HepG2 (cell line): ENCODE measurements at regions not wholly inside any gene's neighbourhood (a gene's known extent, or its start where the extent isn't known, plus 50 kb on each side); places are given as distances from the start of the nearest gene placed in this dataset.

Source experiments
- CEBPG ChIP-seq: IDR thresholded peaks from 2 replicates; pipeline ENCODE4 v1.6.1; 2016
- FOSL2 ChIP-seq: sonication (generic); formaldehyde crosslinking; IDR thresholded peaks from 2 replicates; pipeline ENCODE4 v1.4.0; 2020; ENCODE audit warnings: missing genetic modification reagents
- FOXK2 ChIP-seq: fragments of 450-650 bp; IDR thresholded peaks from 2 replicates; pipeline ENCODE4 v1.6.1; 2016
- HBP1 ChIP-seq: IDR thresholded peaks from 2 replicates; pipeline ENCODE4 v1.6.1; 2016; ENCODE audit warnings: low read depth, control low read depth
- KMT2A ChIP-seq: sonication (generic); formaldehyde crosslinking; IDR thresholded peaks from 2 replicates; pipeline ENCODE4 v1.4.0; 2020; ENCODE audit warnings: missing genetic modification reagents
- MIXL1 ChIP-seq: IDR thresholded peaks from 2 replicates; pipeline ENCODE4 v1.6.1; 2016
- NR2F1 ChIP-seq, 2 experiments: fragments of 450-650 bp in 1 of 2; formaldehyde crosslinking in 1 of 2; IDR thresholded peaks; 2 replicates each; pipeline versions ENCODE4 v1.5.0 to v1.6.1; 2016 to 2020; ENCODE audit warnings: mild to moderate bottlenecking in 1 of 2, missing compliant biosample characterization in 1 of 2, missing genetic modification reagents in 1 of 2, moderate library complexity in 1 of 2
- PHF20 ChIP-seq: sonication (generic); formaldehyde crosslinking; IDR thresholded peaks from 2 replicates; pipeline ENCODE4 v1.5.0; 2020; ENCODE audit warnings: mild to moderate bottlenecking, missing genetic modification reagents
- RAD51 ChIP-seq: fragments of 450-650 bp; IDR thresholded peaks from 2 replicates; pipeline ENCODE4 v1.6.1; 2016; ENCODE audit warnings: borderline replicate concordance
- RELA ChIP-seq: sonication (generic); formaldehyde crosslinking; IDR thresholded peaks from 2 replicates; pipeline ENCODE4 v1.4.0; 2020; ENCODE audit warnings: missing genetic modification reagents
- SNAPC4 ChIP-seq: sonication (generic); formaldehyde crosslinking; IDR thresholded peaks from 2 replicates; pipeline ENCODE4 v1.4.0; 2020; ENCODE audit warnings: mild to moderate bottlenecking, missing genetic modification reagents
- TBX2 ChIP-seq: sonication (generic); formaldehyde crosslinking; IDR thresholded peaks from 2 replicates; pipeline ENCODE4 v1.5.0; 2020; ENCODE audit warnings: missing genetic modification reagents, mild to moderate bottlenecking, borderline replicate concordance
- ZIK1 ChIP-seq: sonication (generic); formaldehyde crosslinking; IDR thresholded peaks from 2 replicates; pipeline ENCODE4 v1.5.0; 2020; ENCODE audit warnings: mild to moderate bottlenecking, low read depth, missing genetic modification reagents, borderline replicate concordance
- ZNF598 ChIP-seq: sonication (generic); formaldehyde crosslinking; IDR thresholded peaks from 2 replicates; pipeline ENCODE4 v1.5.1; 2020; ENCODE audit warnings: mild to moderate bottlenecking, missing genetic modification reagents, borderline replicate concordance
- ZNF687 ChIP-seq: sonication (generic); formaldehyde crosslinking; IDR thresholded peaks from 2 replicates; pipeline ENCODE4 v1.5.1; 2020; ENCODE audit warnings: mild to moderate bottlenecking, missing genetic modification reagents, moderate library complexity
- TF ChIP-seq, protein P1 (sequence below): sonication (generic); formaldehyde crosslinking; conservative IDR thresholded peaks from 2 replicates; pipeline ENCODE4 v1.5.0; 2020; ENCODE audit warnings: missing genetic modification reagents
- TF ChIP-seq, protein P2 (sequence below): IDR thresholded peaks from 2 replicates; pipeline ENCODE4 v1.6.1; 2016

DNA sequence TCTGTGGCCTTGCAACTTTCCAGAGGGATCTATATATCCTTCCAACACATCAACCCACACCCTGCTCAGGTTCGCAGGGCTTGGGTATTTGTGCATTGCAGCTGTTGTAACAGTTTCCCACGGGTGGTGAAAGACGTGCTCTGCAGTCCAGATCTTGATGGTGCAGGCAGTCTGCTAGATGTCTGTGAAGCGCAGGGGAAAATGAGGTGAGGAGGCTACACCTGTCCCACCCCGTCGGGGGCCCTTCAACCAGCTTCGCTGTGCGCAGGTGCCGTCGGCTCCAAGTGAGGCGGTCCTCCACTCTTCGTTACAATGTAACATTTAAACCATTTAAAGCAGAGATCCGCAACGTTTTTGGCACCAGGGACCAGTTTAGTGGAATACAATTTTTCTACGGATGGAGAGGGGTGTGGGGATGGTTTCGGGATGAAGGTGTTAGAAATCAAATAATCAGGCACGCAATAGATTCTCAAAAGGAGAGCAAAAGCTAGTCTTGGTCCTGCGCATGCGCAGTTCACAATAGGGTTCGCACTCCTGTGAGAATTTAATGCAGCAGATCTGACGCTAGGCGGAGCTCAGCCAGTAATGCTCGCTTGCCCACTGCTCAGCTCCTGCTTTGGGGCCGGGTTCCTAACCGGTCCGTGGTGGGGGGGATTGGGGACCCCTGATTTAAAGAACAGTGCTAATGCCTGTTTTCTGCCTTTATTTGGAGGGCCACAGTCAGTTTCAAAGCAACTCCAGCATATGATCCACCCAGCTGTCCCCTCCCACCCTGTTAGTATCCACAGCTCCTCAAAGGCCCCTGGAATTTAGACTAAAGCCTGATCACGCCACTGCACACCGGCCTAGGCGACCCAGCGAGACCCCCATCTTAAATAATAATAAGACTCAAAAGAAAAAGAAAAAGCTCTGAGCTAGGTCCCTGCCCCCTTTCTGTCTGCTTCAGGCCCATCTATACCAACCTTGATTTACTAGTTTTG, 97.1 kb upstream of the SELENOP start (continued):
- TF ChIP-seq NR2F1 (CRISPR knock-in tag; IDR thresholded peaks at IDR 0.05) (no peak), RAD51 (no peak), RELA (CRISPR knock-in tag) (no peak), ZIK1 (CRISPR knock-in tag) (no peak), TBX2 (0 out of 2 replicates have a peak, but pooled peaks have one; percentile 36), KMT2A (CRISPR knock-in tag) (no peak), FOSL2 (CRISPR knock-in tag) (no peak), ZNF598 (peak; percentile 65; the same call in 1 of the 2 replicates), CEBPG (CRISPR knock-in tag) (no peak), PHF20 (no peak; the same call in 1 of the 2 replicates), ZNF687 (CRISPR knock-in tag) (peak; percentile 68), MIXL1 (no peak), SNAPC4 (CRISPR knock-in tag) (no peak), FOXK2 (no peak), HBP1 (CRISPR knock-in tag) (no peak)
- TF ChIP-seq, protein P1, sequence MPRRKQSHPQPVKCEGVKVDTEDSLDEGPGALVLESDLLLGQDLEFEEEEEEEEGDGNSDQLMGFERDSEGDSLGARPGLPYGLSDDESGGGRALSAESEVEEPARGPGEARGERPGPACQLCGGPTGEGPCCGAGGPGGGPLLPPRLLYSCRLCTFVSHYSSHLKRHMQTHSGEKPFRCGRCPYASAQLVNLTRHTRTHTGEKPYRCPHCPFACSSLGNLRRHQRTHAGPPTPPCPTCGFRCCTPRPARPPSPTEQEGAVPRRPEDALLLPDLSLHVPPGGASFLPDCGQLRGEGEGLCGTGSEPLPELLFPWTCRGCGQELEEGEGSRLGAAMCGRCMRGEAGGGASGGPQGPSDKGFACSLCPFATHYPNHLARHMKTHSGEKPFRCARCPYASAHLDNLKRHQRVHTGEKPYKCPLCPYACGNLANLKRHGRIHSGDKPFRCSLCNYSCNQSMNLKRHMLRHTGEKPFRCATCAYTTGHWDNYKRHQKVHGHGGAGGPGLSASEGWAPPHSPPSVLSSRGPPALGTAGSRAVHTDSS (CRISPR knock-in tag) = no peak
- TF ChIP-seq, protein P2, sequence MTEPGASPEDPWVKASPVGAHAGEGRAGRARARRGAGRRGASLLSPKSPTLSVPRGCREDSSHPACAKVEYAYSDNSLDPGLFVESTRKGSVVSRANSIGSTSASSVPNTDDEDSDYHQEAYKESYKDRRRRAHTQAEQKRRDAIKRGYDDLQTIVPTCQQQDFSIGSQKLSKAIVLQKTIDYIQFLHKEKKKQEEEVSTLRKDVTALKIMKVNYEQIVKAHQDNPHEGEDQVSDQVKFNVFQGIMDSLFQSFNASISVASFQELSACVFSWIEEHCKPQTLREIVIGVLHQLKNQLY = no peak
